MCF 10A (cell line): ENCODE measurements at regions not wholly inside any gene's neighbourhood (a gene's known extent, or its start where the extent isn't known, plus 50 kb on each side); places are given as distances from the start of the nearest gene placed in this dataset.
"Not testable (repeated sequence)": the region's sequence is repeated elsewhere in the genome, so short reads cannot be mapped to it uniquely, and the experiment has no call there.

ENCODE experiments used
- BruUV-seq: library from RNA; stranded (reverse); fragments of 400-500 nt; replicated peaks from 2 replicates; lab custom pipeline; 2021; lab: Mats Ljungman, UMichigan
- CTCF ChIA-PET: fragments of 300-600 bp; sonication (Branson Sonifier 250); formaldehyde crosslinking; extraction: SDS; loops from one replicate; lab custom pipeline; 2021; ENCODE audit warnings: antibody characterized with exemption, inconsistent platforms; lab: Yijun Ruan, JAX
- POLR2A ChIA-PET: fragments of 300-600, 350-650 bp; sonication (Branson Sonifier 250); formaldehyde crosslinking; extraction: SDS; loops from one replicate; lab custom pipeline; 2020; ENCODE audit warnings: antibody characterized with exemption, inconsistent platforms; lab: Yijun Ruan, JAX
- DNase-seq: peaks from one replicate; pipeline ENCODE4 v3.0.0-alpha.2; 2018; ENCODE audit not compliant: unreplicated experiment
- H3K27ac Mint-ChIP-seq: one replicate; pipeline ENCODE4 v1.8.0; 2022; ENCODE audit warnings: mild to moderate bottlenecking, low read depth, mixed read lengths; ENCODE audit not compliant: unreplicated experiment
- H3K27me3 Mint-ChIP-seq: one replicate; pipeline ENCODE4 v1.8.0; 2022; ENCODE audit warnings: mixed read lengths; ENCODE audit not compliant: insufficient read depth, unreplicated experiment
- H3K36me3 Mint-ChIP-seq: one replicate; pipeline ENCODE4 v1.8.0; 2022; ENCODE audit warnings: mild to moderate bottlenecking, moderate library complexity, mixed read lengths; ENCODE audit not compliant: insufficient read depth, unreplicated experiment
- H3K4me1 Mint-ChIP-seq: one replicate; pipeline ENCODE4 v1.8.0; 2022; ENCODE audit warnings: mixed read lengths; ENCODE audit not compliant: insufficient read depth, unreplicated experiment
- H3K4me3 Mint-ChIP-seq: one replicate; pipeline ENCODE4 v1.8.0; 2022; ENCODE audit warnings: mild to moderate bottlenecking, moderate library complexity, mixed read lengths; ENCODE audit not compliant: unreplicated experiment
- H3K9me3 Mint-ChIP-seq: one replicate; pipeline ENCODE4 v1.8.0; 2022; ENCODE audit warnings: mixed read lengths; ENCODE audit not compliant: unreplicated experiment
- CTCF ChIP-seq: fragments of 200-600 bp; IDR thresholded peaks from one replicate; pipeline ENCODE4 v1.8.0; 2022; ENCODE audit warnings: antibody characterized with exemption, mild to moderate bottlenecking; ENCODE audit not compliant: unreplicated experiment
- intact Hi-C: fragments of 100-400 bp; cut with micrococcal nuclease; formaldehyde crosslinking; loops from 2 replicates; pipeline ENCODE4 v1.14.1; 2022

- no peak for DNase-seq
- H3K4me3 Mint-ChIP-seq: no peak overlapping the region
- no peak for TF ChIP-seq CTCF
- ChIA-PET CTCF (no interaction called here), POLR2A (no interaction called here)
- H3K36me3 Mint-ChIP-seq: no peaks in the 10 kb centered on the region
- H3K9me3 Mint-ChIP-seq: no peaks in the 10 kb centered on the region
- no peak overlapping the region for H3K27ac Mint-ChIP-seq
- intact Hi-C loops: no loop called here
- H3K27me3 Mint-ChIP-seq: peaks cover 43% of the 10 kb centered on the region
- BruUV-seq: no TSS peak
- no peaks in the 10 kb centered on the region for H3K4me1 Mint-ChIP-seq
Observed at GRCh38 chr11:96738311-96738710, 348.5 kb downstream of the JRKL start.

- POLR2A ChIA-PET: no interaction called here
- TF ChIP-seq CTCF: no peak
- intact Hi-C loops: no loop called here
Observed at GRCh38 chr11:96741068-96741467, 351.3 kb downstream of the JRKL start.

GRCh38 chr11:96744697-96745096 lies 354.9 kb downstream of the JRKL start:
- Mint-ChIP-seq H3K27ac (no peak overlapping the region), H3K4me1 (peaks cover 22% of the 10 kb centered on the region), H3K36me3 (no peaks in the 10 kb centered on the region), H3K27me3 (no peaks in the 10 kb centered on the region), H3K4me3 (no peak overlapping the region), H3K9me3 (no peaks in the 10 kb centered on the region)
- intact Hi-C loops: no loop called here
- no peak for DNase-seq
- POLR2A ChIA-PET: no interaction called here
- CTCF ChIA-PET: no interaction called here
- BruUV-seq: no TSS peak
- no peak for TF ChIP-seq CTCF

More at GRCh38 chr11:96741068-96741467, 351.3 kb downstream of the JRKL start:
- DNase-seq: no peak
- H3K36me3 Mint-ChIP-seq: no peaks in the 10 kb centered on the region
- H3K4me1 Mint-ChIP-seq: no peaks in the 10 kb centered on the region
- H3K4me3 Mint-ChIP-seq: no peak overlapping the region
- H3K27me3 Mint-ChIP-seq: peaks cover 18% of the 10 kb centered on the region
- no TSS peak for BruUV-seq
- no peak overlapping the region for H3K27ac Mint-ChIP-seq
- CTCF ChIA-PET: no interaction called here
- no peaks in the 10 kb centered on the region for H3K9me3 Mint-ChIP-seq

GRCh38 chr11:96748639-96749370 lies 359.0 kb downstream of the JRKL start:
- Mint-ChIP-seq H3K27me3 (no peaks in the 10 kb centered on the region), H3K9me3 (no peaks in the 10 kb centered on the region), H3K36me3 (no peaks in the 10 kb centered on the region), H3K4me3 (peak overlapping the region; percentile 19), H3K4me1 (peaks cover 22% of the 10 kb centered on the region), H3K27ac (peak overlapping the region; percentile 90)
- no peak for TF ChIP-seq CTCF
- DNase-seq: peak; percentile 30
- POLR2A ChIA-PET: no interaction called here
- CTCF ChIA-PET: interaction anchor here (0.6 kb wide), 1 partner anchor 67 kb away, joined by 3 read pairs; no protein-coding TSS in a partner anchor
- no TSS peak for BruUV-seq
- intact Hi-C loops: no loop called here

- H3K4me3 Mint-ChIP-seq, DNase-seq, CTCF ChIA-PET, H3K36me3 Mint-ChIP-seq, BruUV-seq, H3K27me3 Mint-ChIP-seq, intact Hi-C loops, H3K9me3 Mint-ChIP-seq, H3K27ac Mint-ChIP-seq: not testable (repeated sequence)
- POLR2A ChIA-PET: interaction anchor here (1.0 kb wide), 1 partner anchor 307 kb away, joined by 3 read pairs; no protein-coding TSS in a partner anchor
- H3K4me1 Mint-ChIP-seq: peaks cover 22% of the 10 kb centered on the region
Observed at GRCh38 chr11:96751807-96752206, 362.0 kb downstream of the JRKL start.
